ENCODE measurements at regions not wholly inside any gene's neighbourhood (a gene's known extent, or its start where the extent isn't known, plus 50 kb on each side); places are given as distances from the start of the nearest gene placed in this dataset.

DNA sequence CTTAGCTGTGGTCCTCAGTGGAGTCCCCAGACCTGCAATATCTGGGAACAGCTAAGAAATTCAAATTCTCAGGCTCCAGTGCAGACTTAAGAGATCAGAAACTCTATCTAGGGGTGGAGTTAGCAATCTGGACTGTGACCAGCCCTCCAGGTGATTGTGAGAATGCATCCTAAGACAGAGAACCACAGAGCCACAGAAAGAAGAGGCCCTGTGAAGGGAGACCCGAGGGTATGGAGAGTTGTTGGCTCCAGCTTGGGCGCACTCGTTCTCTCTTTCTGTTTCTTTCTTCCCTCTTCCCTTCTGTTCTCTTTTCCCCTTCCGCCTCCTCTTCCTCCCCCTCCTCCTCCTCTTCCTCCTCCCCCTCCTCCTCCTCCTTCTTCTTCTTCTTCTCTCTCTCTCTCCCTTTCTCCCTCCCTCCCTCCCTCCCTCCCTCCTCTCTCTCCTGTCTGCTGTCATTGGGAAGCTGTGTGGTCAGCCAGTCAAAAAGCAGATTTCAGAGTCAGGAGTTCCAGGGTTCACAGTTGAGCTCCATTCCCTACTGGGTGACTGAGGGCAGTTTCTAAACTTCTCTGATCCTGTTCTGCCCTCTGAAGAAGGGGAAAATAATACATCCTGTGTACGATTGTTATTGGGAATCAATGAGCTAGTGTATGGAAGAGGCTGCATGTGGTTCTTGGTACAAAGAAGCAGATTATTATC, 62.1 kb upstream of the STEAP1B start:
- DNase-seq (ENCODE audit: low read depth) = no peak

DNA sequence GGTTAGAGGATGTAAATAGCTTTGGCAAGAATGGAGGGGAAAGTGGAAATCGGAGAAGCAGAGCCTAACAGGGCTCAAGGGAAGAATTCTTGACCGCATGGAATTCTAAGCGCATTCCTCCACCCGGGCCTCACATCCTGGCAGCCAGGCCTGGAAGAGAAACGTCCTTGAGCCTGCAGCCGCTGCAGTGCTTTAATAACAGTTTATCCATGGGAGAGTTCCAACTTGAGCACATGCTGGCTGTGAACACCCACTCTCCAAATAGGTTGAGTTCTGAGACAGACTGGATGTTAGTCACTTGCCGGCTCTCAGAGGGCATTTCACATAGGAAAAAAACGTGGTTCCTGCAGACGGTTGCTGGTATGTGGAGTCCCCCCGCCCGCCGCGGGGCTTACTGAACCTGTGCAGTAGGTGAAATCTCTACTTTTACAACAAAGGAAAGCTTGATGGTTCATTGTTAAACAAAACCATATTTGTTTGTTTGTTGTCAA, 61.4 kb upstream of the STEAP1B start:
- DNase-seq (ENCODE audit: low read depth) = peak; percentile 98

DNA sequence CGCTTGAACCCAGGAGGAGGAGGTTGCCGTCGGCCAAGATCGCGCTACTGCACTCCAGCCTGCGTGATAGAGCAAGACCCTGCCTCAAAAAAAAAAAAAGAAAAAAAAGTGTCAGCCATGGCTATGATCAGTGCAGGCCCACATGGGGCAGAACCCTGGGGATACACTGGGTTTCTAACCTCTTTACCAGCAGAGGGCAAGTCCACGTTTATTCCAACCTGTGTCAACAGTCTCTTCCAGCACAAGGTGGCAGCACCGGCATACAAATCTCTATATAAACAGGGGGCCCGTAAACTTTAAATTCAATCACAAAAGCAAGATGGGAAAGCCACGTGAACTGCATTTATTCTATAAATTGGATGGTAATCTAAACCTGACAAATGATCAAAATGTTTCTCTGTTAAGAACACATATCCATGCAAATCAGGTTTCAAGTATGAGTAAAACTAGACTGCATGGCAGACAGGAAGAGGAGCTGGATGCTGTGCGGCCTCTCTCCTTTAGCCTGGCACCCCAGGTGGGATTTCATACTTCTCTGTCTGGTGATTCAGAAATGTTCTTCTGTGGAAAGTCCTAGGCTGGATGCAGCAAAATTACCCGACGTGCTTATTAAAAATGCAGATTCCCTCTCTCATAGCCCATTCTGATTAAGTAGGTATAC, 60.0 kb upstream of the STEAP1B start:
- peak; percentile 83 for DNase-seq (ENCODE audit: low read depth)

DNA sequence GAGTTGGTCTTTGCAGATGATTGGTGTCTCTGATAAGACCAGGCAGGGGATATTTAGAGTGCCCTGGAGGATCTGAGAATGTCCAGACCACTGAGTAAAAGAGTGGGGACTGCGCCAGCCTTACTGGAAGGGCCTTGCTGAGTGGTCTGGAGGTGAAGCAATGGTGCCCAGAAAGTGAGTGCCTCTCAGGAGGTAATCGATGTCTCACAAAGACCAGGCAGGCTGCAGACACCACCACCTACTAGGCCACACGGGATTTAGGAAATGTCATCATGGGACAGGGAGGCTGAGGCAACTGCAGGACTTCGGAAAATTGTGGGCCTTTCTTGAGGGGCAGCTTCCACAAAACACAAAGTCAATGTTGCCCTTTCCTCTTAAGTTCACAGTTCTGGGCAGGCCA, 57.2 kb upstream of the STEAP1B start:
- DNase-seq (ENCODE audit: low read depth) = no peak

DNA sequence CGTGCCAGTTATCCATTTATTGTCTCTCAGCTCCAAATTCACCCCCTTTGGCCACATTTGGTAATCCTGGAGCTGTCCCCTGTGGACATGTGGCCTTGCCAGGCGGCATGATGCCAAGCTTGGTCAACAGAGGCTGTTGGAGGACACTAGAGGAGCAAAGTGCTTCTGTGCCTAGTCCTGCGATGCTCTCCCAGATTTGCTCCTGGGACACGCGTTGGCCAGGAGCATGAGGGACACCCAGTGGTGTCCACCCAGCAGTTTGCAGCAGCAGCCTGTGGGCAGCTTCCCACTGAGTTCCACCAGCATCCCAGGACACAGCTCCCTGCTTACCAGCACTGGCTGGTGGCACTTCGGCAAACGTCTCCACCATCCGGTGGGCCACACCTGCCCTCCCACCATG, 55.5 kb upstream of the STEAP1B start:
- DNase-seq (ENCODE audit: low read depth) = no peak

DNA sequence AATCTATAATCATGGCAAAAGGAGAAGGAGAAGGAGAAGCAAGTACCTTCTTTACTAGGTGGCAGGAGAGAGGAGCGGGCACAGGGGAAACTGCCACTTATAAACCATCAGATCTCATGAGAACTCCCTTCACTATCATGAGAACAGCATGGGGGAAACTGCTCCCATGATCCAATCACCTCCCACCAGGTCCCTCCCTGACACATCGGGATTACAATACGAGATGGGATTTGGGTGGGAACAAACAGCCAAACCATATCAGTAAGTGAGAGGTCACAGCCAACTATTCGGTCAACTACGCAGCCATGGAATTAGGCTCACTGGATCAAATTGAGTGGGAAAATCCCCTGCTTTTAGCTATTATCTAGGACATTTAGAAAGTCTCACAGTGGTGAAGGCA, 54.2 kb upstream of the STEAP1B start:
- no peak for DNase-seq (ENCODE audit: low read depth)

DNA sequence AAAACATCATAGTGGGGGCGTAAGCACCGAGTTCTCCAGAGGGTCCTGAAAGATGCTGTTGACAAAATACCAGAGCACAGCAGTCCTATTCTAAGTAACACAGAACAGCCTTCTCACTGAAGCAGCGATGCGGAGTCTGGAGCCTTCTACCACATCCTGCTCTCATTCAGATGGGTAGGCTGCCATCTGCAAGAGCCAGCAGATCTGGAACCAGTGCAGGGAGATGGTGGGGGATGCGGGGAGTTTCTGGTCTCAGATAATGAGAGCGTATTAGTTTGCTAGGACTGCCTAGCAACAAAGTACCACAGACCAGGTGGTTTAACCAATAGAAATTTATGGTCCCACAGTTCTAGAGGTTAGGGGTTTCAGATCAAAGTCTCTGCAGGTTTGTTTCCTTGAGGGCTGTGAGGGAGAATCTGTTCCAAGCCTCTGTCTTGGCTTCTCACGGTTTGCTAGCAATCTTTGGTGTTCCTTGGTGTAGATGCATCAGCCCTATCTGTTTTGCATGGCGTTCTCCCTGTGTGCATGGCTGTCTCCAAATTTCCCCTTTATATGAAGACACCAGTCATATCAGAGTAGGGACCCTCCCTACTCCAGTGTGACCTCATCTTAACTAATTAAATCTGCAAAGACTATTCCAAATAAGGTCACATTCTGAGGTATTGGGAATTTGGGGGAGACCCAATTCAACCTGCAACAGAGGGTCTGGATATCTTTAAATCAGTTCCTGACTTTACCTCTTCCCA, 52.0 kb upstream of the STEAP1B start:
- no peak for DNase-seq (ENCODE audit: low read depth)

DNA sequence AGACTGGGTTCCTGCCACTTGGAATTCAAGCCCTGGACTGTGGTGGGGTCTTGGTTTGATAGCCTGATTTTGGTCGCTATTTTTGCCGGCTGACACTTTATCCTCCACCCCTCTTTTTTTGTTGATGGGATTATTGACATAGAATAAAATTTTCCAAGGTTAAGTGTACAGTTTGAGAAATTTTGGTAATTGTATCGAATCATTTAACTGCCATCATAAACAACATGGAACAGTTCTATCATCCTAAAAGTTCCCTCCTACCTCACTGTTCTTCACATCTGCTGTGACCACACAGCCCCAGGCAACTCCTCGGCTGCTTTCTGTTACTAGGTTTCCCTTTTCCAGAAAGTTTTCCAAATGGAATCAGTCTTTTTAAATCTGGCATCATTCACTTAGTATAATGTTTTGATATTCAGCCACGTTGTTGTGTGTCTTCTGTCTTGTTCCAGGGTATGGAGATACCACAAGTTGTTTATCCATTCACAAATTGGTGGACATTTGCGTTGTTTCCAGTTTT, 50.6 kb upstream of the STEAP1B start:
- DNase-seq (ENCODE audit: low read depth) = no peak

DNA sequence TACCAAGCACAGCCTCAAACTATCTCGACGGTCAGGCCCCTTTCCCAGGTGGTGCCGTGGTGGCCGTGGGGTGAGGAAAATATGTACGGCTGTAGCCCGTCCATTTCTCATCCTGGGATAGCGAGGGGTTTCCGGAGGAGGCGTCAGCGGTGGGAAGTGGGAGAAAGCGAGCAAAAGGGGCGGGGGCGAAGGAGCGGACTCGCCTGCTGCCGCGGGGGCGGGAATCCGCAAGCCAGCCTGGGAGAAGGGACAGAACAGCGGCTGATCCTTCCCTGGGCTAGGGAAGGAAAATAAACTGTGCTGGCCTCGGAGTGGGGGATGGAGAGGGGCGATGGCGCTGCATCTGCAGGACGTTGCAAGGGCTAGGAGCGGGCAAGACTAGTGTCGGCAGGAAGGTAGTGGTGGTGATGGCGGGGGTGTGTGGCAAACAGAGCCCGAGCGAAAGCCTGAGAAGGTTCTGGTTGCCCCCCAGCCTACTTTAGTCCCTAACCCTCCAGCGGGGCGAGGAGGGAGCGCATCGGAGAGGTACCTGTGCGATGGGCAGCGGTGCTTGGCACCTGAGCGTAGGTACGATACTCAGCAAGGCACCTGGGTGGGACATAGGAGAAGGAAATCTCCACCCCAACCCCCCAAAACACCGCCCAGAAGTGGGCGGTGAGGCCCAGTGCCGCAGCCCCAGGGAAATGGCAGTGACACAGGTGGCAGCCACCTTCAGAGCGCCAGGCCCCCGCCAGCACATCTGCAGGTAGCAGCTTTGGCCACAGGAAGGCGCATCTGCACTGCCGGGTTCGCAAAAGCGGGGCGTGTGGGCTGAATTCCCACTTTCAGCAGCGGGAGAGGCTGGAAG, 49.9 kb upstream of the STEAP1B start:
- DNase-seq (ENCODE audit: low read depth) = no peak
